HCT116 (cell line): ENCODE measurements at regions not wholly inside any gene's neighbourhood (a gene's known extent, or its start where the extent isn't known, plus 50 kb on each side); places are given as distances from the start of the nearest gene placed in this dataset.

ENCODE experiments used
- ATAC-seq: fragments of 200-7000 bp; cut with Tn5 transposase; 2 replicates; pipeline ENCODE4 v1.9.1; 2020; ENCODE audit warnings: mild to moderate bottlenecking, moderate library complexity
- BruUV-seq: library from RNA; stranded (reverse); fragments of 400-500 nt; replicated peaks from 2 replicates; lab custom pipeline; 2021; lab: Mats Ljungman, UMichigan
- CTCF ChIA-PET: fragments of 300-600 bp; sonication (Branson Sonifier 250); formaldehyde crosslinking; loops from one replicate; lab custom pipeline; 2021; ENCODE audit warnings: antibody characterized with exemption; lab: Charles Lee
- POLR2A ChIA-PET: fragments of 300-600, 350-600 bp; sonication (Branson Sonifier 250); formaldehyde crosslinking; loops from one replicate; lab custom pipeline; 2021; ENCODE audit warnings: antibody characterized with exemption; lab: Charles Lee
- RAD21 ChIA-PET, 2 experiments: fragments of 300-600 bp; sonication (Branson Sonifier 250); formaldehyde crosslinking; loops; one replicate each; lab custom pipeline; 2023; ENCODE audit warnings: low total read pairs in 2 of 2; ENCODE audit not compliant: uncharacterized antibody in 2 of 2, unreplicated experiment in 2 of 2, low non-redundant PET in 1 of 2; lab: Charles Lee
- DNase-seq: peaks from one replicate; pipeline ENCODE4 v3.0.0-alpha.2; 2010; ENCODE audit warnings: low read depth, low spot score
- H2AFZ ChIP-seq: fragments of 200-600 bp; shearing (Covaris generic), sonication (generic); 2 replicates; pipeline ENCODE4 v1.6.1; 2017; ENCODE audit warnings: low read depth, mixed run types, mixed read lengths, antibody characterized with exemption, low read length; ENCODE audit not compliant: poor library complexity, severe bottlenecking
- H3K27ac ChIP-seq: 2 replicates; pipeline ENCODE4 v1.5.1; 2012; ENCODE audit warnings: low read depth, low read length
- H3K27me3 ChIP-seq: fragments of 200-600 bp; sonication (generic); 2 replicates; pipeline ENCODE4 v1.6.1; 2016; ENCODE audit warnings: mixed run types, low read length, mixed read lengths; ENCODE audit not compliant: insufficient read depth
- H3K36me3 ChIP-seq, 2 experiments: fragments of 200-500 bp in 1 of 2; fragments of 200-600 bp in 1 of 2; sonication (Bioruptor generic) in 1 of 2; sonication (generic) in 1 of 2; 2 replicates each; pipeline versions ENCODE4 v1.5.1 to v1.6.1; 2014 to 2016; ENCODE audit warnings: low read length in 2 of 2, inconsistent platforms in 1 of 2, mixed read lengths in 1 of 2, mixed run types in 1 of 2; ENCODE audit not compliant: insufficient read depth in 2 of 2, control insufficient read depth in 1 of 2
- H3K4me1 ChIP-seq, 2 experiments: fragments of 200-600 bp in 1 of 2; sonication (generic) in 1 of 2; 2 replicates each; pipeline versions ENCODE4 v1.5.1 to v1.6.1; 2012 to 2017; ENCODE audit warnings: low read length in 2 of 2, inconsistent platforms in 1 of 2, mild to moderate bottlenecking in 1 of 2, mixed read lengths in 1 of 2, mixed run types in 1 of 2, moderate library complexity in 1 of 2; ENCODE audit not compliant: insufficient read depth in 2 of 2, control insufficient read depth in 1 of 2
- H3K4me2 ChIP-seq: fragments of 200-600 bp; sonication (generic); 2 replicates; pipeline ENCODE4 v1.6.1; 2017; ENCODE audit warnings: mixed run types, low read length, mixed read lengths
- H3K4me3 ChIP-seq, 2 experiments: fragments of 200-600 bp in 1 of 2; sonication (generic) in 1 of 2; replicated peaks in 1 of 2; 2 replicates each; pipeline ENCODE4 v1.5.1; 2011 to 2016; ENCODE audit warnings: low read length in 2 of 2, control low read depth in 1 of 2, low read depth in 1 of 2, mild to moderate bottlenecking in 1 of 2, mixed read lengths in 1 of 2, mixed run types in 1 of 2
- H3K79me2 ChIP-seq: fragments of 200-600 bp; sonication (generic); 2 replicates; pipeline ENCODE4 v1.6.1; 2017; ENCODE audit warnings: mild to moderate bottlenecking, mixed run types, low read length, moderate library complexity, mixed read lengths; ENCODE audit not compliant: insufficient read depth
- H3K9ac ChIP-seq: fragments of 200-600 bp; sonication (generic); 2 replicates; pipeline ENCODE4 v1.6.1; 2016; ENCODE audit warnings: low read length, mixed read lengths
- H3K9me2 ChIP-seq: fragments of 200-600 bp; sonication (generic), shearing (Covaris generic); 2 replicates; pipeline ENCODE4 v1.6.1; 2017; ENCODE audit warnings: mixed run types, mild to moderate bottlenecking, moderate library complexity; ENCODE audit not compliant: insufficient read depth
- H3K9me3 ChIP-seq, 2 experiments: fragments of 200-500 bp in 1 of 2; fragments of 200-600 bp in 1 of 2; sonication (Bioruptor generic) in 1 of 2; sonication (generic) in 1 of 2; 2 replicates each; pipeline ENCODE4 v1.6.1; 2014 to 2017; ENCODE audit warnings: low read length in 2 of 2, mixed read lengths in 2 of 2, inconsistent platforms in 1 of 2, low read depth in 1 of 2, mild to moderate bottlenecking in 1 of 2, mixed run types in 1 of 2, moderate library complexity in 1 of 2; ENCODE audit not compliant: control insufficient read depth in 1 of 2, insufficient read depth in 1 of 2
- H4K20me1 ChIP-seq: fragments of 200-600 bp; sonication (generic), shearing (Covaris generic); 2 replicates; pipeline ENCODE4 v1.6.1; 2017; ENCODE audit warnings: mixed run types, mild to moderate bottlenecking, moderate library complexity; ENCODE audit not compliant: insufficient read depth
- ATF3 ChIP-seq: IDR thresholded peaks from 2 replicates; pipeline ENCODE4 v1.6.1; 2012
- CBX3 ChIP-seq: IDR thresholded peaks from 2 replicates; pipeline ENCODE4 v1.6.1; 2012; ENCODE audit warnings: low read depth
- EGR1 ChIP-seq: IDR thresholded peaks from 2 replicates; pipeline ENCODE4 v1.6.1; 2012; ENCODE audit warnings: low read depth
- ELF1 ChIP-seq: IDR thresholded peaks from 2 replicates; pipeline ENCODE4 v1.6.1; 2012; ENCODE audit warnings: low read depth, borderline replicate concordance
- EZH2 ChIP-seq: fragments of 200-600 bp; sonication (generic); IDR thresholded peaks from 2 replicates; pipeline ENCODE4 v1.6.1; 2017; ENCODE audit warnings: antibody characterized with exemption, mixed run types
- FOSL1 ChIP-seq: IDR thresholded peaks from 2 replicates; pipeline ENCODE4 v1.6.1; 2012; ENCODE audit warnings: low read depth
- POLR2A ChIP-seq: IDR thresholded peaks from 2 replicates; pipeline ENCODE4 v1.7.0; 2011; ENCODE audit warnings: borderline replicate concordance; ENCODE audit not compliant: insufficient read depth, insufficient read length; ENCODE audit errors: extremely low read depth
- RAD21 ChIP-seq: IDR thresholded peaks from 2 replicates; pipeline ENCODE4 v1.6.1; 2012; ENCODE audit warnings: low read depth, mild to moderate bottlenecking
- YY1 ChIP-seq: IDR thresholded peaks from 2 replicates; pipeline ENCODE4 v1.6.1; 2011; ENCODE audit warnings: low read length, low read depth, moderate library complexity, mild to moderate bottlenecking; ENCODE audit not compliant: insufficient replicate concordance; ENCODE audit errors: extremely low read depth
- intact Hi-C: fragments of 100-400 bp; cut with micrococcal nuclease; formaldehyde crosslinking; loops from 2 replicates; pipeline ENCODE4 v1.10.0; 2022

- no peak for TF ChIP-seq YY1
- no peak for TF ChIP-seq POLR2A
- TF ChIP-seq ELF1: no peak
- no peak for TF ChIP-seq FOSL1
These were observed 361.3 kb downstream of the TMEM121 start (continued) for GRCh38 chr14:105887692-105888091.

DNA sequence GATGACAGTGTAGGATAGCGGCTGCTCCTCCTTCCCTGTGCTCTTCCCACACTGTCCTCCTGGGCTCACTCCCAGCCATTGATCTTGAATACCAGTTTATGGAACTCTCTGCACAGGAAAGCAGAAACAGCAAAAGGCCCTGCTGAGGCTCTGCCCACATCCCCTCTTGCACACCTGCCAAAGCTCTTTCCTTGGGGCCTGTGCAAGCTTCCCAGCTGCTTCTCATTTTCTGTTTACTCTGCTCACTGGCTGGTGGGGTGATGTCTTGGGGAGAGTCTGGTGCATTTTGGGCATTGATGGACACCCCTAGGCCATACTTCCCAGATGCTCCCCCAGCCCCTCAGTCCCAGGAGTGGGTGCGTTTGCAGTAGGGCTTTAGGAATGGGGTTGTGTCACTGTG, 361.8 kb downstream of the TMEM121 start:
- no peaks in the 10 kb centered on the region for H3K9me2 ChIP-seq
- POLR2A ChIA-PET: no interaction called here
- no peak overlapping the region for H3K9ac ChIP-seq
- intact Hi-C loops: no loop called here
- ATAC-seq (no peak), DNase-seq (no peak)
- no peaks in the 10 kb centered on the region for H3K9me3 ChIP-seq
- no peaks in the 10 kb centered on the region for H3K36me3 ChIP-seq
- H3K27ac ChIP-seq: no peak overlapping the region
- H4K20me1 ChIP-seq: no peaks in the 10 kb centered on the region
- H3K79me2 ChIP-seq: no peaks in the 10 kb centered on the region
- no peaks in the 10 kb centered on the region for H3K27me3 ChIP-seq
- no peak overlapping the region for H3K4me3 ChIP-seq
- H3K4me2 ChIP-seq: no peak overlapping the region
- no peak for TF ChIP-seq RAD21
- TF ChIP-seq, all 23 proteins: peak for 0
- ChIA-PET CTCF (no interaction called here), RAD21 (no interaction called here)
- Histone ChIP-seq H3K4me1 (no peaks in the 10 kb centered on the region), H2AFZ (no peak overlapping the region)
- BruUV-seq: no TSS peak

- Histone ChIP-seq H3K4me1 (no peaks in the 10 kb centered on the region), H4K20me1 (no peaks in the 10 kb centered on the region), H3K9ac (no peak overlapping the region), H2AFZ (no peak overlapping the region), H3K9me2 (no peaks in the 10 kb centered on the region), H3K79me2 (no peaks in the 10 kb centered on the region), H3K36me3 (no peaks in the 10 kb centered on the region), H3K27ac (no peak overlapping the region), H3K27me3 (no peaks in the 10 kb centered on the region), H3K4me3 (no peak overlapping the region), H3K9me3 (no peaks in the 10 kb centered on the region), H3K4me2 (no peak overlapping the region)
- TF ChIP-seq EZH2: no peak
- TF ChIP-seq ATF3: no peak
- TF ChIP-seq EGR1: no peak
- TF ChIP-seq RAD21: no peak
- TF ChIP-seq CBX3: no peak
- DNase-seq (no peak), ATAC-seq (no peak)
- ChIA-PET RAD21 (no interaction called here), POLR2A (no interaction called here), CTCF (no interaction called here)
- intact Hi-C loops: no loop called here
- BruUV-seq: no TSS peak
These were observed 362.6 kb downstream of the TMEM121 start for GRCh38 chr14:105888784-105889665.
